ENCODE measurements at regions not wholly inside any gene's neighbourhood (a gene's known extent, or its start where the extent isn't known, plus 50 kb on each side); places are given as distances from the start of the nearest gene placed in this dataset.

DNA sequence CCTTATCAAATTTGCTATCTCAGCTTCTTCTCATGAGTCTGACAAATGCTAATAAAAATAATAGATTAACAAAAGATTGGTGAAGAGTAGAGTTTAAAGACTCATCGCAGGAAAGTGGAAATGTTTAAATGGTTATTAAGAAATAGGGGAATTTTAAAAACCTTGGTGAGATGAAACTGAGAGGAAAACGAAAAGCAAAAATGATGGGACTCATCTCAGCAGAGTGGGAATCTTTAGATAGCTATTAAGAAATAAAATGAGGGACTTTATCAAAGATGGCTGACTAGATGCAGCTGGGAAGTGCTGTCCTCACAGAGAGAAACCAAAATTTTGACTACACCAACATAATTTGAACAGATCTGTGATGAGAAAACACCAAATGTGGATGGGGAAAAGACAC is 79.2 kb upstream of the CD163 start:
- no peak for TF ChIP-seq CTCF (IDR thresholded peaks at IDR 0.05; ENCODE audit: unreplicated experiment)
- no peak for DNase-seq (ENCODE audit: unreplicated experiment)
- H3K4me1 Mint-ChIP-seq (ENCODE audit: insufficient read depth, unreplicated experiment): peaks cover 11% of the 10 kb centered on the region
- intact Hi-C loops (cut with micrococcal nuclease): no loop called here
- no peaks in the 10 kb centered on the region for H3K9me3 Mint-ChIP-seq (ENCODE audit: unreplicated experiment)
- no peak overlapping the region for H3K27ac Mint-ChIP-seq (ENCODE audit: low read depth, unreplicated experiment)
- CTCF ChIA-PET: interaction anchor here (0.9 kb wide), 1 partner anchor 55 kb away, joined by 7 read pairs; no protein-coding TSS in a partner anchor
- no TSS peak for BruUV-seq (replicated peaks)
- POLR2A ChIA-PET: interaction anchor here (0.6 kb wide), 1 partner anchor 319 kb away, joined by 3 read pairs; no protein-coding TSS in a partner anchor
- H3K4me3 Mint-ChIP-seq (ENCODE audit: unreplicated experiment): no peak overlapping the region
- H3K27me3 Mint-ChIP-seq (ENCODE audit: insufficient read depth, unreplicated experiment): no peaks in the 10 kb centered on the region
- no peaks in the 10 kb centered on the region for H3K36me3 Mint-ChIP-seq (ENCODE audit: insufficient read depth, unreplicated experiment)

- ChIA-PET CTCF (interaction anchor here (0.6 kb wide), 2 partner anchors 19 to 111 kb away, joined by 3 read pairs; no protein-coding TSS in a partner anchor), POLR2A (interaction anchor here (0.6 kb wide), 1 partner anchor 28 kb away, joined by 3 read pairs; no protein-coding TSS in a partner anchor)
- no peak for TF ChIP-seq CTCF (IDR thresholded peaks at IDR 0.05; ENCODE audit: unreplicated experiment)
- Mint-ChIP-seq H3K27me3 (ENCODE audit: insufficient read depth, unreplicated experiment) (no peaks in the 10 kb centered on the region), H3K4me1 (ENCODE audit: insufficient read depth, unreplicated experiment) (peaks cover 11% of the 10 kb centered on the region), H3K4me3 (ENCODE audit: unreplicated experiment) (no peak overlapping the region), H3K27ac (ENCODE audit: low read depth, unreplicated experiment) (no peak overlapping the region), H3K36me3 (ENCODE audit: insufficient read depth, unreplicated experiment) (no peaks in the 10 kb centered on the region), H3K9me3 (ENCODE audit: unreplicated experiment) (no peaks in the 10 kb centered on the region)
- intact Hi-C loops (cut with micrococcal nuclease): no loop called here
- BruUV-seq (replicated peaks): no TSS peak
- no peak for DNase-seq (ENCODE audit: unreplicated experiment)
These were observed 78.0 kb upstream of the CD163 start for GRCh38 chr12:7581625-7582024.

- ChIA-PET POLR2A (no interaction called here), CTCF (interaction anchor here (0.6 kb wide), 2 partner anchors 18 to 1306 kb away, joined by 3 read pairs; no protein-coding TSS in a partner anchor)
- intact Hi-C loops (cut with micrococcal nuclease): no loop called here
- no peak for TF ChIP-seq CTCF (IDR thresholded peaks at IDR 0.05; ENCODE audit: unreplicated experiment)
- no TSS peak for BruUV-seq (replicated peaks)
- H3K27ac Mint-ChIP-seq (ENCODE audit: low read depth, unreplicated experiment): no peak overlapping the region
- peaks cover 11% of the 10 kb centered on the region for H3K4me1 Mint-ChIP-seq (ENCODE audit: insufficient read depth, unreplicated experiment)
- no peak for DNase-seq (ENCODE audit: unreplicated experiment)
- no peaks in the 10 kb centered on the region for H3K36me3 Mint-ChIP-seq (ENCODE audit: insufficient read depth, unreplicated experiment)
- H3K4me3 Mint-ChIP-seq (ENCODE audit: unreplicated experiment): no peak overlapping the region
- H3K9me3 Mint-ChIP-seq (ENCODE audit: unreplicated experiment): no peaks in the 10 kb centered on the region
- H3K27me3 Mint-ChIP-seq (ENCODE audit: insufficient read depth, unreplicated experiment): no peaks in the 10 kb centered on the region
These were observed 77.5 kb upstream of the CD163 start for GRCh38 chr12:7581046-7581445.

DNA sequence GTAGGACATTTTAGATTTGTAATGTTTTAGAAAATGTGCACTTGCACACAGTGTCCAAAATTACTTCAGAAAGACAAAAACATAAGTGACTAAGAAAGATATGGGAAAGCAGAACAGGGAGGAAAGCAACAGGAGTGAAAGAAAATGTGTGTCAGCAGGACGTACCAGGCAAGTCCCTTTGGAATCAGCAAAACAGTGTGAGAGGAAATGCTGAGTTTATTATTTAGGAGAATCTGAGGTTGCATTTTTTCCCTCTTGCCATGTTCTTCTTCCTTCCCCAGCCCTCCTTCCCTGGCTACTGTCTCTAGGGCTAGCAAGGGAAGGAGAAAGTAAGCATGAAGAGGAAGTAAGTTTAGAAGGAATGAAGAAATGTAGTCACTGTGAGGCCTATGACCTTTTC is 67.7 kb upstream of the CD163 start:
- ChIA-PET CTCF (interaction anchor here (0.7 kb wide), 1 partner anchor 13 kb away, joined by 4 read pairs; no protein-coding TSS in a partner anchor), POLR2A (no interaction called here)
- peaks cover 16% of the 10 kb centered on the region for H3K27me3 Mint-ChIP-seq (ENCODE audit: insufficient read depth, unreplicated experiment)
- no peak for DNase-seq (ENCODE audit: unreplicated experiment)
- no peak for TF ChIP-seq CTCF (IDR thresholded peaks at IDR 0.05; ENCODE audit: unreplicated experiment)
- no peaks in the 10 kb centered on the region for H3K36me3 Mint-ChIP-seq (ENCODE audit: insufficient read depth, unreplicated experiment)
- no TSS peak for BruUV-seq (replicated peaks)
- H3K27ac Mint-ChIP-seq (ENCODE audit: low read depth, unreplicated experiment): no peak overlapping the region
- H3K9me3 Mint-ChIP-seq (ENCODE audit: unreplicated experiment): no peaks in the 10 kb centered on the region
- intact Hi-C loops (cut with micrococcal nuclease): no loop called here
- no peak overlapping the region for H3K4me3 Mint-ChIP-seq (ENCODE audit: unreplicated experiment)
- no peaks in the 10 kb centered on the region for H3K4me1 Mint-ChIP-seq (ENCODE audit: insufficient read depth, unreplicated experiment)
